ENCODE measurements at regions not wholly inside any gene's neighbourhood (a gene's known extent, or its start where the extent isn't known, plus 50 kb on each side); places are given as distances from the start of the nearest gene placed in this dataset.
"Not testable (repeated sequence)": the region's sequence is repeated elsewhere in the genome, so short reads cannot be mapped to it uniquely, and the experiment has no call there.

- DNase-seq, result peak; percentile 3
Measured at GRCh38 chr12:11446372-11446771, 51.0 kb upstream of the PRB2 start.

GRCh38 chr12:11457996-11458645 is 62.8 kb upstream of the PRB2 start:
- no peak for DNase-seq

GRCh38 chr12:11460343-11461023 is 65.1 kb upstream of the PRB2 start:
- no peak for DNase-seq

GRCh38 chr12:11461433-11461832 is 66.1 kb upstream of the PRB2 start:
- DNase-seq, result no peak

- DNase-seq, result no peak
Measured at GRCh38 chr12:11477110-11477509, 81.7 kb upstream of the PRB2 start.

- DNase-seq, result peak; percentile 19
Measured at GRCh38 chr12:11482955-11483354, 87.6 kb upstream of the PRB2 start.

GRCh38 chr12:11486623-11487444 is 91.5 kb upstream of the PRB2 start:
- DNase-seq, result peak; percentile 89

- no peak for DNase-seq
Measured at GRCh38 chr12:11496157-11496851, 100.9 kb upstream of the PRB2 start.

GRCh38 chr12:11497438-11497837 is 102.1 kb upstream of the PRB2 start:
- no peak for DNase-seq

GRCh38 chr12:11497995-11498394 is 102.6 kb upstream of the PRB2 start:
- no peak for DNase-seq

- DNase-seq, result not testable (repeated sequence)
Measured at GRCh38 chr12:11498574-11498973, 103.2 kb upstream of the PRB2 start.

GRCh38 chr12:11499806-11500187 is 104.4 kb upstream of the PRB2 start:
- no peak for DNase-seq

GRCh38 chr12:11500188-11500860 is 105.0 kb upstream of the PRB2 start:
- DNase-seq, result peak; percentile 77

GRCh38 chr12:11500861-11501230 is 105.5 kb upstream of the PRB2 start:
- DNase-seq, result no peak

- DNase-seq, result peak; percentile 12
Measured at GRCh38 chr12:11508699-11509098, 113.3 kb upstream of the PRB2 start.

- no peak for DNase-seq
Measured at GRCh38 chr12:11509326-11509725, 114.0 kb upstream of the PRB2 start.

GRCh38 chr12:11510671-11511070 is 115.3 kb upstream of the PRB2 start:
- no peak for DNase-seq

- DNase-seq, result peak; percentile 1
Measured at GRCh38 chr12:11513288-11513687, 117.9 kb upstream of the PRB2 start.

- DNase-seq, result no peak
Measured at GRCh38 chr12:11517080-11517479, 121.7 kb upstream of the PRB2 start.

- DNase-seq, result peak; percentile 17
Measured at GRCh38 chr12:11524446-11524845, 125.0 kb upstream of the ETV6 start.

GRCh38 chr12:11534064-11534463 is 115.4 kb upstream of the ETV6 start:
- DNase-seq, result no peak

GRCh38 chr12:11535127-11535526 is 114.3 kb upstream of the ETV6 start:
- DNase-seq, result no peak

All from fibroblast of skin of scalp (primary cell).